HEK293 (cell line): ENCODE measurements at regions not wholly inside any gene's neighbourhood (a gene's known extent, or its start where the extent isn't known, plus 50 kb on each side); places are given as distances from the start of the nearest gene placed in this dataset.

ENCODE experiments used
- CTCF ChIA-PET: fragments of 350-600 bp; formaldehyde crosslinking; extraction: SDS; loops from one replicate; lab custom pipeline; 2021; ENCODE audit warnings: antibody characterized with exemption; lab: Yijun Ruan, JAX
- POLR2A ChIA-PET: fragments of 300-600 bp; formaldehyde crosslinking; extraction: SDS; loops from one replicate; lab custom pipeline; 2020; ENCODE audit warnings: antibody characterized with exemption, inconsistent platforms; lab: Yijun Ruan, JAX
- H3K27ac ChIP-seq: fragments of 200-500 bp; sonication (Bioruptor generic); 2 replicates; pipeline ENCODE4 v1.5.1; 2014; ENCODE audit warnings: low read depth, low read length, control low read depth, inconsistent platforms; ENCODE audit errors: extremely low read depth
- H3K36me3 ChIP-seq, 2 experiments: fragments of 200-500 bp in 1 of 2; sonication (Bioruptor generic) in 1 of 2; 1 replicate in 1 of 2; 2 replicates in 1 of 2; pipeline ENCODE4 v1.5.1; 2014 to 2017; ENCODE audit warnings: inconsistent platforms in 2 of 2, low read length in 2 of 2; ENCODE audit not compliant: control insufficient read depth in 2 of 2, insufficient read depth in 1 of 2
- H3K4me1 ChIP-seq: fragments of 200-500 bp; sonication (Bioruptor generic); 2 replicates; pipeline ENCODE4 v1.5.1; 2014; ENCODE audit warnings: mild to moderate bottlenecking, low read length, inconsistent platforms; ENCODE audit not compliant: control insufficient read depth, insufficient read depth
- H3K4me3 ChIP-seq: 2 replicates; pipeline ENCODE4 v1.5.1; 2011; ENCODE audit warnings: low read depth, mild to moderate bottlenecking, control low read depth, low read length, moderate library complexity
- H3K9me3 ChIP-seq: fragments of 200-500 bp; sonication (Bioruptor generic); 2 replicates; pipeline ENCODE4 v1.5.1; 2014; ENCODE audit warnings: low read depth, low read length, inconsistent platforms; ENCODE audit not compliant: control insufficient read depth, insufficient read depth
- BCL11B ChIP-seq: fragments of 450-650 bp; formaldehyde crosslinking; IDR thresholded peaks from 2 replicates; pipeline ENCODE4 v1.5.1; 2016; ENCODE audit warnings: low read depth, missing biosample characterization, missing genetic modification characterization
- EGR2 ChIP-seq: fragments of 450-650 bp; formaldehyde crosslinking; IDR thresholded peaks from 2 replicates; pipeline ENCODE4 v1.5.1; 2016; ENCODE audit warnings: low read depth, missing biosample characterization, missing genetic modification characterization
- WT1 ChIP-seq: fragments of 450-650 bp; formaldehyde crosslinking; IDR thresholded peaks from 2 replicates; pipeline ENCODE4 v1.5.1; 2016; ENCODE audit warnings: missing biosample characterization, missing genetic modification characterization
- ZNF132 ChIP-seq: fragments of 450-650 bp; formaldehyde crosslinking; IDR thresholded peaks from 2 replicates; pipeline ENCODE4 v1.5.1; 2017; ENCODE audit warnings: missing biosample characterization, missing genetic modification characterization, borderline replicate concordance
- ZNF37A ChIP-seq: fragments of 450-650 bp; IDR thresholded peaks from 2 replicates; pipeline ENCODE4 v1.5.1; 2018; ENCODE audit warnings: missing biosample characterization, missing genetic modification characterization
- ZNF513 ChIP-seq: fragments of 450-650 bp; IDR thresholded peaks from 2 replicates; pipeline ENCODE4 v1.5.1; 2018; ENCODE audit warnings: missing biosample characterization, missing genetic modification characterization
- ZNF555 ChIP-seq: fragments of 450-650 bp; formaldehyde crosslinking; conservative IDR thresholded peaks from 2 replicates; pipeline ENCODE4 v1.5.1; 2017; ENCODE audit warnings: missing biosample characterization, mild to moderate bottlenecking, missing genetic modification characterization, inconsistent platforms
- ZNF785 ChIP-seq: fragments of 450-650 bp; formaldehyde crosslinking; IDR thresholded peaks from 2 replicates; pipeline ENCODE4 v1.5.1; 2016; ENCODE audit warnings: missing biosample characterization, missing genetic modification characterization
- ZSCAN18 ChIP-seq: fragments of 450-650 bp; formaldehyde crosslinking; IDR thresholded peaks from 2 replicates; pipeline ENCODE4 v1.5.1; 2016; ENCODE audit warnings: missing biosample characterization, missing genetic modification characterization
- TF ChIP-seq, protein P1 (sequence below): fragments of 450-650 bp; formaldehyde crosslinking; IDR thresholded peaks from 2 replicates; pipeline ENCODE4 v1.5.1; 2016; ENCODE audit warnings: missing biosample characterization, missing genetic modification characterization
- TF ChIP-seq, protein P2 (sequence below): fragments of 450-650 bp; formaldehyde crosslinking; conservative IDR thresholded peaks from 2 replicates; pipeline ENCODE4 v1.5.1; 2016; ENCODE audit warnings: low read depth, missing biosample characterization, missing genetic modification characterization

- TF ChIP-seq ZNF513 (tag by site-specific recombination): no peak
- TF ChIP-seq EGR2 (tag by site-specific recombination): no peak
- no peak for TF ChIP-seq WT1 (tag by site-specific recombination)
- TF ChIP-seq, all 188 proteins: peak for 0
Observed at GRCh38 chr1:148293651-148294050, 141.6 kb upstream of the NBPF11 start (continued).

DNA sequence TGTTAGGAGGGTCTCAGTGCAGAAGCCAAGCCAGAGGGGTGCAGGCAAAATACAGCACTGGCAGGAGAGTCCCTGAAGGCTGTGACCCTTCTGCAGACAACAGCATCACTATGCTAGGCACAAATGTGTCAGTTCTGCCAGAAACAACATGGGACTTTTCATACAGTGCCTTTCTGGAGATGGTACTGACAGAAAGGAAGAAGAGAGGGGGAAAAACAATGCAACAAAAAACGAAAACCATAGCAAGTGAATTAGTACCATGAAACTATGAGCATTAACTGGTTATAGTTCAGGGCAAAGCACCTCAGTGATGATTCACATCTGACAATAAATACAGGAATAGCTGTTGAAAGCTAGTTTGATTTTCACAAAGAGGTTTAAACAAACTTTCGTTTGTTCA, 140.8 kb upstream of the NBPF11 start:
- no peaks in the 10 kb centered on the region for H3K36me3 ChIP-seq
- H3K27ac ChIP-seq: no peak overlapping the region
- H3K4me3 ChIP-seq: no peak overlapping the region
- no peaks in the 10 kb centered on the region for H3K4me1 ChIP-seq
- no peaks in the 10 kb centered on the region for H3K9me3 ChIP-seq
- POLR2A ChIA-PET: no interaction called here
- CTCF ChIA-PET: no interaction called here
- TF ChIP-seq ZNF37A: no peak
- TF ChIP-seq BCL11B (tag by site-specific recombination): no peak
- no peak for TF ChIP-seq ZSCAN18 (tag by site-specific recombination)
- no peak for TF ChIP-seq ZNF785 (tag by site-specific recombination)
- TF ChIP-seq ZNF555 (tag by site-specific recombination): no peak
- no peak for TF ChIP-seq ZNF132 (tag by site-specific recombination)
- TF ChIP-seq, protein P1, sequence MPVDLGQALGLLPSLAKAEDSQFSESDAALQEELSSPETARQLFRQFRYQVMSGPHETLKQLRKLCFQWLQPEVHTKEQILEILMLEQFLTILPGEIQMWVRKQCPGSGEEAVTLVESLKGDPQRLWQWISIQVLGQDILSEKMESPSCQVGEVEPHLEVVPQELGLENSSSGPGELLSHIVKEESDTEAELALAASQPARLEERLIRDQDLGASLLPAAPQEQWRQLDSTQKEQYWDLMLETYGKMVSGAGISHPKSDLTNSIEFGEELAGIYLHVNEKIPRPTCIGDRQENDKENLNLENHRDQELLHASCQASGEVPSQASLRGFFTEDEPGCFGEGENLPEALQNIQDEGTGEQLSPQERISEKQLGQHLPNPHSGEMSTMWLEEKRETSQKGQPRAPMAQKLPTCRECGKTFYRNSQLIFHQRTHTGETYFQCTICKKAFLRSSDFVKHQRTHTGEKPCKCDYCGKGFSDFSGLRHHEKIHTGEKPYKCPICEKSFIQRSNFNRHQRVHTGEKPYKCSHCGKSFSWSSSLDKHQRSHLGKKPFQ (tag by site-specific recombination): no peak

DNA sequence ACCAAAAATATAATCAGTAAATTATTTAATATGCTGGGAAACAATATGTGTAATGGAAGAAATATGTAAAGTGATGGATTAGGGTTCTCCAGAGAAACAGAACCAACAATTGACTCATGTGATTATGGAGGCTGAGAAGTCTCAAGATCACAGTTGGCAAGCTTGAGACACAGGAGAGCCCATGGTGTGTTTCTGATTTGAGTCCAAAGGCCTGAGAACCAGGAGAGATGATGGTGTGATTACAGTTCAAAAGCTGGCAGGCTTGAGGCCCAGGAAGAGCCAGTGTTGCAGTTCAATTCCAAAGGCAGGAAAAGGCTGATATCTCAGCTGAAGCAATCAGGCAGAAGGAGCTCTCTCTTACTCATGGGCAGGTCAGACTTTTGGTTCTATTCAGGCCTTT, 138.8 kb upstream of the NBPF11 start:
- CTCF ChIA-PET: no interaction called here
- POLR2A ChIA-PET: no interaction called here
- no peaks in the 10 kb centered on the region for H3K36me3 ChIP-seq
- no peaks in the 10 kb centered on the region for H3K4me1 ChIP-seq
- no peak overlapping the region for H3K27ac ChIP-seq
- no peaks in the 10 kb centered on the region for H3K9me3 ChIP-seq
- TF ChIP-seq, protein P2, sequence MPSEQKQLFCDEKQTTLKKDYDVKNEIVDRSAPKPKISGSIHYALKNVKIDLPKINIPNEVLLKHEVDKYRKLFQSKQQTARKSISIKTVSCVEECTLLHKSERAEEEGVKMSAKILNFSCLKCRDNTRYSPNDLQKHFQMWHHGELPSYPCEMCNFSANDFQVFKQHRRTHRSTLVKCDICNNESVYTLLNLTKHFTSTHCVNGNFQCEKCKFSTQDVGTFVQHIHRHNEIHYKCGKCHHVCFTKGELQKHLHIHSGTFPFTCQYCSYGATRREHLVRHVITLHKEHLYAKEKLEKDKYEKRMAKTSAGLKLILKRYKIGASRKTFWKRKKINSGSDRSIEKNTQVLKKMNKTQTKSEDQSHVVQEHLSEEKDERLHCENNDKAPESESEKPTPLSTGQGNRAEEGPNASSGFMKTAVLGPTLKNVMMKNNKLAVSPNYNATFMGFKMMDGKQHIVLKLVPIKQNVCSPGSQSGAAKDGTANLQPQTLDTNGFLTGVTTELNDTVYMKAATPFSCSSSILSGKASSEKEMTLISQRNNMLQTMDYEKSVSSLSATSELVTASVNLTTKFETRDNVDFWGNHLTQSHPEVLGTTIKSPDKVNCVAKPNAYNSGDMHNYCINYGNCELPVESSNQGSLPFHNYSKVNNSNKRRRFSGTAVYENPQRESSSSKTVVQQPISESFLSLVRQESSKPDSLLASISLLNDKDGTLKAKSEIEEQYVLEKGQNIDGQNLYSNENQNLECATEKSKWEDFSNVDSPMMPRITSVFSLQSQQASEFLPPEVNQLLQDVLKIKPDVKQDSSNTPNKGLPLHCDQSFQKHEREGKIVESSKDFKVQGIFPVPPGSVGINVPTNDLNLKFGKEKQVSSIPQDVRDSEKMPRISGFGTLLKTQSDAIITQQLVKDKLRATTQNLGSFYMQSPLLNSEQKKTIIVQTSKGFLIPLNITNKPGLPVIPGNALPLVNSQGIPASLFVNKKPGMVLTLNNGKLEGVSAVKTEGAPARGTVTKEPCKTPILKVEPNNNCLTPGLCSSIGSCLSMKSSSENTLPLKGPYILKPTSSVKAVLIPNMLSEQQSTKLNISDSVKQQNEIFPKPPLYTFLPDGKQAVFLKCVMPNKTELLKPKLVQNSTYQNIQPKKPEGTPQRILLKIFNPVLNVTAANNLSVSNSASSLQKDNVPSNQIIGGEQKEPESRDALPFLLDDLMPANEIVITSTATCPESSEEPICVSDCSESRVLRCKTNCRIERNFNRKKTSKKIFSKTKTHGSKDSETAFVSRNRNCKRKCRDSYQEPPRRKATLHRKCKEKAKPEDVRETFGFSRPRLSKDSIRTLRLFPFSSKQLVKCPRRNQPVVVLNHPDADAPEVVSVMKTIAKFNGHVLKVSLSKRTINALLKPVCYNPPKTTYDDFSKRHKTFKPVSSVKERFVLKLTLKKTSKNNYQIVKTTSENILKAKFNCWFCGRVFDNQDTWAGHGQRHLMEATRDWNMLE (tag by site-specific recombination): no peak
- H3K4me3 ChIP-seq: no peak overlapping the region
